IMR-90 (cell line): ENCODE measurements at regions not wholly inside any gene's neighbourhood (a gene's known extent, or its start where the extent isn't known, plus 50 kb on each side); places are given as distances from the start of the nearest gene placed in this dataset.

ENCODE experiments used
- ATAC-seq: fragments of 200-7000 bp; cut with Tn5 transposase; 2 replicates; pipeline ENCODE4 v1.9.1; 2020; ENCODE audit warnings: low read depth, mild to moderate bottlenecking, moderate library complexity
- BruUV-seq: library from RNA; stranded (reverse); fragments of 400-500 nt; replicated peaks from 2 replicates; lab custom pipeline; 2021; lab: Mats Ljungman, UMichigan
- CTCF ChIA-PET: fragments of 300-600 bp; formaldehyde crosslinking; extraction: SDS; loops from one replicate; lab custom pipeline; 2021; ENCODE audit warnings: antibody characterized with exemption; lab: Yijun Ruan, JAX
- POLR2A ChIA-PET: fragments of 300-600 bp; sonication (Branson Sonifier 250); formaldehyde crosslinking; loops from one replicate; lab custom pipeline; 2022; ENCODE audit warnings: antibody characterized with exemption; ENCODE audit not compliant: unreplicated experiment; lab: Charles Lee
- DNase-seq: peaks from one replicate; pipeline ENCODE4 v3.0.0; 2013
- H2AFZ ChIP-seq: replicated peaks from 2 replicates; pipeline ENCODE3; 2013; ENCODE audit warnings: low read length, mild to moderate bottlenecking; ENCODE audit not compliant: poor library complexity
- H2AK5ac ChIP-seq: 2 replicates; pipeline ENCODE4 v1.6.1; 2013; ENCODE audit warnings: low read depth, low read length, inconsistent platforms
- H2AK9ac ChIP-seq: replicated peaks from 2 replicates; pipeline ENCODE3; 2013; ENCODE audit warnings: mild to moderate bottlenecking, low read depth, low read length, moderate library complexity; ENCODE audit not compliant: poor library complexity
- H2BK120ac ChIP-seq: 2 replicates; pipeline ENCODE4 v1.6.1; 2013; ENCODE audit warnings: low read depth, low read length, inconsistent platforms
- H2BK15ac ChIP-seq: 3 replicates; pipeline ENCODE4 v1.6.1; 2013; ENCODE audit warnings: low read depth, low read length, inconsistent platforms
- H2BK20ac ChIP-seq: 2 replicates; pipeline ENCODE4 v1.6.1; 2013; ENCODE audit warnings: low read depth, mild to moderate bottlenecking, inconsistent platforms, low read length, moderate library complexity
- H2BK5ac ChIP-seq: 2 replicates; pipeline ENCODE4 v1.6.1; 2013; ENCODE audit warnings: mild to moderate bottlenecking, low read depth, low read length, inconsistent platforms; ENCODE audit not compliant: poor library complexity, severe bottlenecking
- H3K14ac ChIP-seq: replicated peaks from 2 replicates; pipeline ENCODE4 v1.6.1; 2013; ENCODE audit warnings: low read depth, low read length, inconsistent platforms
- H3K18ac ChIP-seq: 2 replicates; pipeline ENCODE4 v1.6.1; 2013; ENCODE audit warnings: low read depth, low read length, control low read depth
- H3K23ac ChIP-seq: 2 replicates; pipeline ENCODE4 v1.6.1; 2013; ENCODE audit warnings: low read depth, low read length, inconsistent platforms
- H3K27ac ChIP-seq: 2 replicates; pipeline ENCODE4 v1.5.1; 2013; ENCODE audit warnings: mild to moderate bottlenecking, control low read depth, low read length; ENCODE audit not compliant: insufficient read depth
- H3K27me3 ChIP-seq: 2 replicates; pipeline ENCODE4 v1.6.1; 2013; ENCODE audit warnings: low read length; ENCODE audit not compliant: control insufficient read depth, insufficient read depth
- H3K36me3 ChIP-seq: 2 replicates; pipeline ENCODE4 v1.6.1; 2013; ENCODE audit warnings: low read length, mixed read lengths; ENCODE audit not compliant: control insufficient read depth, insufficient read depth
- H3K4ac ChIP-seq: 2 replicates; pipeline ENCODE4 v1.6.1; 2013; ENCODE audit warnings: low read depth, low read length, inconsistent platforms
- H3K4me1 ChIP-seq: 2 replicates; pipeline ENCODE4 v1.6.1; 2013; ENCODE audit warnings: low read length, mixed read lengths; ENCODE audit not compliant: control insufficient read depth, insufficient read depth
- H3K4me2 ChIP-seq: 2 replicates; pipeline ENCODE4 v1.6.1; 2013; ENCODE audit warnings: low read depth, mild to moderate bottlenecking, control low read depth, low read length, moderate library complexity
- H3K4me3 ChIP-seq: 2 replicates; pipeline ENCODE4 v1.5.1; 2013; ENCODE audit warnings: low read depth, mild to moderate bottlenecking, control low read depth, low read length, moderate library complexity; ENCODE audit not compliant: insufficient read depth
- H3K56ac ChIP-seq: 2 replicates; pipeline ENCODE4 v1.6.1; 2013; ENCODE audit warnings: low read length, inconsistent platforms; ENCODE audit not compliant: insufficient read depth; ENCODE audit errors: extremely low read depth
- H3K79me1 ChIP-seq, 2 experiments: 2 replicates each; pipeline ENCODE4 v1.6.1; 2013; ENCODE audit warnings: low read length in 2 of 2, inconsistent platforms in 1 of 2, low read depth in 1 of 2
- H3K9ac ChIP-seq: 2 replicates; pipeline ENCODE4 v1.6.1; 2013; ENCODE audit warnings: low read depth, low read length, control low read depth
- H3K9me1 ChIP-seq: 2 replicates; pipeline ENCODE4 v1.6.1; 2013; ENCODE audit warnings: low read length, inconsistent platforms; ENCODE audit not compliant: insufficient read depth
- H3K9me3 ChIP-seq: 2 replicates; pipeline ENCODE4 v1.6.1; 2013; ENCODE audit warnings: low read length; ENCODE audit not compliant: control insufficient read depth, insufficient read depth
- H4K20me1 ChIP-seq: 2 replicates; pipeline ENCODE4 v1.6.1; 2013; ENCODE audit warnings: low read length, inconsistent platforms; ENCODE audit not compliant: insufficient read depth
- H4K5ac ChIP-seq: 2 replicates; pipeline ENCODE4 v1.6.1; 2013; ENCODE audit warnings: mild to moderate bottlenecking, low read depth, low read length, control low read depth
- H4K8ac ChIP-seq, 2 experiments: 2 replicates each; pipeline ENCODE4 v1.6.1; 2013; ENCODE audit warnings: low read depth in 2 of 2, low read length in 2 of 2, control low read depth in 1 of 2, inconsistent platforms in 1 of 2
- H4K91ac ChIP-seq: 2 replicates; pipeline ENCODE4 v1.6.1; 2013; ENCODE audit warnings: low read depth, low read length, inconsistent platforms; ENCODE audit not compliant: insufficient read depth
- BHLHE40 ChIP-seq: fragments of 150-350 bp; IDR thresholded peaks from 2 replicates; pipeline ENCODE4 v1.6.1; 2016; ENCODE audit warnings: mild to moderate bottlenecking, low read depth, low read length
- CEBPB ChIP-seq: IDR thresholded peaks from 2 replicates; pipeline ENCODE4 v1.6.1; 2012; ENCODE audit warnings: low read depth, low read length, improper control_type of control experiment
- CHD1 ChIP-seq: IDR thresholded peaks from 2 replicates; pipeline ENCODE4 v1.6.1; 2012; ENCODE audit warnings: low read depth, low read length, improper control_type of control experiment
- ELK1 ChIP-seq: fragments of 150-350 bp; IDR thresholded peaks from 2 replicates; pipeline ENCODE4 v1.6.1; 2016; ENCODE audit warnings: low read depth, mild to moderate bottlenecking, low read length, moderate library complexity, borderline replicate concordance
- FOS ChIP-seq: fragments of 150-350 bp; IDR thresholded peaks from 2 replicates; pipeline ENCODE4 v1.6.1; 2016; ENCODE audit warnings: low read depth, low read length
- MAFK ChIP-seq: IDR thresholded peaks from 2 replicates; pipeline ENCODE4 v1.6.1; 2012; ENCODE audit warnings: low read depth, low read length, improper control_type of control experiment
- MXI1 ChIP-seq: IDR thresholded peaks from 2 replicates; pipeline ENCODE4 v1.6.1; 2012; ENCODE audit warnings: low read depth, mild to moderate bottlenecking, low read length, moderate library complexity, borderline replicate concordance
- NFE2L2 ChIP-seq: fragments of 150-350 bp; IDR thresholded peaks from 2 replicates; pipeline ENCODE4 v1.6.1; 2016; ENCODE audit warnings: low read depth, mild to moderate bottlenecking, low read length
- RFX5 ChIP-seq: IDR thresholded peaks from 2 replicates; pipeline ENCODE4 v1.8.0; 2012; ENCODE audit warnings: low read depth, mild to moderate bottlenecking, low read length, moderate library complexity
- SMC3 ChIP-seq: fragments of 150-350 bp; IDR thresholded peaks from 2 replicates; pipeline ENCODE4 v1.6.1; 2016; ENCODE audit warnings: low read depth, mild to moderate bottlenecking, antibody characterized with exemption, low read length, moderate library complexity
- WGBS, 2 experiments: methylation state at CpG; one replicate each; pipeline versions ENCODE4 v1.1.5 to v1.1.7; 2013; ENCODE audit warnings: missing lambda C conversion rate in 2 of 2; ENCODE audit not compliant: insufficient read length in 1 of 2; ENCODE audit errors: extremely low coverage in 2 of 2; 5-methylcytosine and 5-hydroxymethylcytosine counted together
- dilution Hi-C: fragments of 300-500 bp; cut with HindIII; formaldehyde crosslinking; loops from one replicate; pipeline ENCODE4 v1.14.3; 2018; ENCODE audit warnings: low sequenced_read_pairs; ENCODE audit not compliant: unreplicated experiment
- in situ Hi-C: fragments of 300-500 bp; cut with MboI; formaldehyde crosslinking; loops from 3 replicates; pipeline ENCODE4 v1.14.3; 2019; ENCODE audit warnings: low sequenced_read_pairs, inconsistent platforms, mixed read lengths
- intact Hi-C: fragments of 100-400 bp; cut with micrococcal nuclease; formaldehyde crosslinking; loops from 2 replicates; pipeline ENCODE4 v1.10.0; 2022
- TF ChIP-seq, protein P1 (sequence below): conservative IDR thresholded peaks from 2 replicates; pipeline ENCODE4 v1.5.1; 2012; ENCODE audit warnings: mild to moderate bottlenecking, low read depth, low read length, improper control_type of control experiment

DNA sequence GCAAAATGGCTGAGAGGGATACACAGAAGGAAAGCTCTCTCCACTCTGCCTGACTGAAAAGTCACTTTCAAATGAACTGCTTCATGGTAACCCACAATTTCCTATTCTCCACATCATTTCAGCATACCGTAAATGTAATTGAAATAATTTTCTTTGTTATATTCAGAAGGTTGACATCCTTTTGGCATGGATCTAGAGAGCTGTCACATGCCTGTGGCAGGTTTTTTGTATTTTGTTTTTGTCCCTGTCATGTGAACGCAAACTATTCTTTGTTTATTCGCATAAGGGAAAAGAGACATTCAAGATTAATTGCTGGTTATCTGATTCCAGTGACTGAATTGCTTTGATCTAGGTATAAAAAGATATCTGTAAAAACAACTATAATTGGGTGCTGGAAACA, 1808.1 kb downstream of the NCAM2 start:
- no peak overlapping the region for H2AFZ ChIP-seq
- no peak overlapping the region for H3K4me3 ChIP-seq
- no peak overlapping the region for H2AK9ac ChIP-seq
- H3K27ac ChIP-seq: no peak overlapping the region
- no peak overlapping the region for H3K4ac ChIP-seq
- H4K91ac ChIP-seq: no peak overlapping the region
- H3K9ac ChIP-seq: no peak overlapping the region
- no peaks in the 10 kb centered on the region for H3K9me1 ChIP-seq
- dilution Hi-C loops (no loop called here), in situ Hi-C loops (no loop called here), intact Hi-C loops (no loop called here)
- H2BK20ac ChIP-seq: no peak overlapping the region
- no peak overlapping the region for H4K5ac ChIP-seq
- H3K27me3 ChIP-seq: no peaks in the 10 kb centered on the region
- no CpG with 5 or more reads among the region's 3 CpGs for WGBS, 2 experiments
- H4K8ac ChIP-seq: no peak overlapping the region
- no peak overlapping the region for H3K18ac ChIP-seq
- no TSS peak for BruUV-seq
- H2BK120ac ChIP-seq: no peak overlapping the region
- no peaks in the 10 kb centered on the region for H3K36me3 ChIP-seq
- POLR2A ChIA-PET: no interaction called here
- H3K23ac ChIP-seq: no peak overlapping the region
- H3K4me1 ChIP-seq: no peaks in the 10 kb centered on the region
- H2BK5ac ChIP-seq: no peak overlapping the region
- TF ChIP-seq, protein P1, sequence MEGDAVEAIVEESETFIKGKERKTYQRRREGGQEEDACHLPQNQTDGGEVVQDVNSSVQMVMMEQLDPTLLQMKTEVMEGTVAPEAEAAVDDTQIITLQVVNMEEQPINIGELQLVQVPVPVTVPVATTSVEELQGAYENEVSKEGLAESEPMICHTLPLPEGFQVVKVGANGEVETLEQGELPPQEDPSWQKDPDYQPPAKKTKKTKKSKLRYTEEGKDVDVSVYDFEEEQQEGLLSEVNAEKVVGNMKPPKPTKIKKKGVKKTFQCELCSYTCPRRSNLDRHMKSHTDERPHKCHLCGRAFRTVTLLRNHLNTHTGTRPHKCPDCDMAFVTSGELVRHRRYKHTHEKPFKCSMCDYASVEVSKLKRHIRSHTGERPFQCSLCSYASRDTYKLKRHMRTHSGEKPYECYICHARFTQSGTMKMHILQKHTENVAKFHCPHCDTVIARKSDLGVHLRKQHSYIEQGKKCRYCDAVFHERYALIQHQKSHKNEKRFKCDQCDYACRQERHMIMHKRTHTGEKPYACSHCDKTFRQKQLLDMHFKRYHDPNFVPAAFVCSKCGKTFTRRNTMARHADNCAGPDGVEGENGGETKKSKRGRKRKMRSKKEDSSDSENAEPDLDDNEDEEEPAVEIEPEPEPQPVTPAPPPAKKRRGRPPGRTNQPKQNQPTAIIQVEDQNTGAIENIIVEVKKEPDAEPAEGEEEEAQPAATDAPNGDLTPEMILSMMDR: no peak
- TF ChIP-seq ELK1 (no peak), MXI1 (no peak), CHD1 (no peak), BHLHE40 (no peak), CEBPB (no peak), RFX5 (no peak), MAFK (no peak), SMC3 (no peak), FOS (no peak), NFE2L2 (no peak)
- H2BK15ac ChIP-seq: no peak overlapping the region
- no peak overlapping the region for H2AK5ac ChIP-seq
- H3K79me1 ChIP-seq: no peaks in the 10 kb centered on the region
- no peaks in the 10 kb centered on the region for H4K20me1 ChIP-seq
- CTCF ChIA-PET: no interaction called here
- H3K4me2 ChIP-seq: no peak overlapping the region
- DNase-seq (no peak), ATAC-seq (no peak)
- H3K14ac ChIP-seq: no peak overlapping the region
- H3K9me3 ChIP-seq: peaks cover 2% of the 10 kb centered on the region; the same call in 1 of the 2 replicates
- no peak overlapping the region for H3K56ac ChIP-seq
